Tibial nerve (tissue), 3 donors: ENCODE measurements at regions not wholly inside any gene's neighbourhood (a gene's known extent, or its start where the extent isn't known, plus 50 kb on each side); places are given as distances from the start of the nearest gene placed in this dataset.

Experiments
- EP300 ChIP-seq, 2 donors: sonication (generic); formaldehyde crosslinking; IDR thresholded peaks; one replicate each; pipeline ENCODE4 v1.6.1; 2017; ENCODE audit warnings: antibody characterized with exemption in 2 of 2, mild to moderate bottlenecking in 1 of 2
- POLR2A ChIP-seq, 2 donors: fragments of 450-650 bp; IDR thresholded peaks; one replicate each; pipeline ENCODE4 v1.6.1; 2017; ENCODE audit warnings: antibody characterized with exemption in 2 of 2, mild to moderate bottlenecking in 2 of 2, moderate library complexity in 2 of 2

- TF ChIP-seq EP300 (IDR thresholded peaks at IDR 0.05) = no peak
- no peak for TF ChIP-seq POLR2A (IDR thresholded peaks at IDR 0.05)
Measured at GRCh38 chr4:1499465-1499864, 93.2 kb upstream of the NKX1-1 start.
